Subcutaneous abdominal adipose tissue (tissue), 5 donors: ENCODE measurements at regions not wholly inside any gene's neighbourhood (a gene's known extent, or its start where the extent isn't known, plus 50 kb on each side); places are given as distances from the start of the nearest gene placed in this dataset.

Experiments
- H3K27ac ChIP-seq: one replicate; pipeline ENCODE4 v1.7.0; 2013; ENCODE audit warnings: low read depth, mild to moderate bottlenecking, inconsistent platforms, low read length, moderate library complexity
- H3K27me3 ChIP-seq, 5 donors: one replicate each; pipeline ENCODE4 v1.7.0; 2013; ENCODE audit warnings: low read length in 5 of 5, inconsistent platforms in 1 of 5; ENCODE audit not compliant: control insufficient read depth in 5 of 5, insufficient read depth in 4 of 5
- H3K36me3 ChIP-seq, 5 donors: one replicate each; pipeline ENCODE4 v1.7.0; 2013; ENCODE audit warnings: low read length in 5 of 5; ENCODE audit not compliant: control insufficient read depth in 5 of 5, insufficient read depth in 5 of 5
- H3K4me1 ChIP-seq, 5 donors: one replicate each; pipeline ENCODE4 v1.7.0; 2013; ENCODE audit warnings: low read length in 5 of 5, mild to moderate bottlenecking in 3 of 5, moderate library complexity in 1 of 5; ENCODE audit not compliant: control insufficient read depth in 5 of 5, insufficient read depth in 5 of 5
- H3K4me3 ChIP-seq, 5 donors: one replicate each; pipeline ENCODE4 v1.7.0; 2013; ENCODE audit warnings: low read length in 5 of 5, low read depth in 1 of 5
- H3K9ac ChIP-seq, 5 donors: one replicate each; pipeline ENCODE4 v1.7.0; 2013; ENCODE audit warnings: low read length in 5 of 5, mild to moderate bottlenecking in 4 of 5, moderate library complexity in 3 of 5
- H3K9me3 ChIP-seq, 5 donors: one replicate each; pipeline ENCODE4 v1.7.0; 2013; ENCODE audit warnings: low read length in 5 of 5; ENCODE audit not compliant: control insufficient read depth in 5 of 5
- donor health status: healthy.
- donor health status: healthy.
- donor health status: healthy.
- donor health status: healthy.
- donor health status: healthy.

DNA sequence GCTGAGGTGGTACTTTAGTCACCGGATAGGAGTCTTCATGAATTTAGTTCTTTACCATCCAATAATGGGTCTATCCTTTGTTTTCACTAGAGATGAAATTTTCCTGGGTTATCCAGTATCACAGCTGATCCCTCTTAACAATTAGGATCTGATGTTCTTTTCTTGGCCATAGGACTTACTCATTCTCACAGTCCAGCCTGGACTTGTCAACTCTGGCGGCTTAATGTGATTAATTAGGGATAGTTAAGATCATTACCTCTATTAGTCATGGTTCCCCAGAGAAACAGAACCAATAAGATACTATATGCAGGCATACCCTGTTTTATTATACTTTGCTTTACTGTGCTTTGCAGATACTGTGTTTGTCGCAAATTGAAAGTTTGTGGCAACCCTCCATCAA is 272.7 kb upstream of the FAT4 start:
- no peak overlapping the region for H3K4me3 ChIP-seq
- H3K27me3 ChIP-seq = no peaks in the 10 kb centered on the region
- no peaks in the 10 kb centered on the region for H3K4me1 ChIP-seq
- no peaks in the 10 kb centered on the region for H3K36me3 ChIP-seq
- no peak overlapping the region for H3K27ac ChIP-seq
- H3K9ac ChIP-seq = no peak overlapping the region
- H3K9me3 ChIP-seq = no peaks in the 10 kb centered on the region

DNA sequence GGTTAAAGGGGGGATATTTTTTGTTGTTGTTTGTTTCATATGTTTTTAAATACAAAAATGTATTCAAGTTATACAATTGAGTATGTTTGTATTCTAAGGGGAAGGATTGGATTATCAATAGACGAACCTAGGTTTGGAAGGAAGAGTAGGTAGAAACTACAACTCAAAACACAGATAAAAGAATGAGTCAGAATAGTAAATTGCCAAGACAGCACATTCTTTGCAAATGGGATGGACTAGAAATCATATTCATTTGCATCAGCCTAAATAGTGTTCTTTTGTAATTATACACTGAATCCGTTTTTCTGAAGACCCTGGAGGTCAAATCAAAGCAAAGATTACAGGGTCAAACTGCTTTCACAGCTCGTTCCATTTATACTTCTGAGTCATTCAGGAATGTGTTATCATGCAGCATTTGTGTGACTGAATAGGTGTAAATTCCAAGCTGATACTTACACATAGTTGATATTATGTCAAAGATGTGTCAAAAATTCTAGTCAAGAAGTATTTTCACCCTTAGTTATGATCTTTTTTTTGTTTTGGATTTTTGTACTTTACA is 273.3 kb upstream of the FAT4 start:
- no peaks in the 10 kb centered on the region for H3K36me3 ChIP-seq
- no peak overlapping the region for H3K27ac ChIP-seq
- H3K4me3 ChIP-seq = no peak overlapping the region
- no peaks in the 10 kb centered on the region for H3K27me3 ChIP-seq
- H3K9me3 ChIP-seq = no peaks in the 10 kb centered on the region
- no peaks in the 10 kb centered on the region for H3K4me1 ChIP-seq
- no peak overlapping the region for H3K9ac ChIP-seq

DNA sequence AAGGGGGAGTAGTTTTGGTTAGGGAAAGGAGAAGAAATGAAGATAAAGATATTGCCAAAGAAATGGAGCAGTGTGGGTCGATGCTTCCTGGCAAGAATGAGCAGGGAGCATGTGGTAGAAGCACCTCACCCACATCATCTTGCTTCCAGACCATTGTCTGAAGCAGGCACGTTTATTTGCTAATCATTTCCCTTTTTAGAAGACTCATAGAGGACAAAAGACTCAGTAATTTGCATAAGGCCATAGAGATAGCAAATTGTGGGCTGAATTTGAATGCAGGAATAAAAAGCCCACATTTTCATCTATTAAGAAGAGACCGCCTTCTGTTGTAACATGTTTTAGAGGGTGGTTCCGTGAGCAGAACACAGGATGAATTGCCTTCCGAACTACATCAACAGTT is 275.2 kb upstream of the FAT4 start:
- Histone ChIP-seq H3K36me3 (no peaks in the 10 kb centered on the region), H3K27me3 (no peaks in the 10 kb centered on the region), H3K4me1 (no peaks in the 10 kb centered on the region), H3K9ac (no peak overlapping the region), H3K4me3 (no peak overlapping the region), H3K9me3 (no peaks in the 10 kb centered on the region), H3K27ac (no peak overlapping the region)

DNA sequence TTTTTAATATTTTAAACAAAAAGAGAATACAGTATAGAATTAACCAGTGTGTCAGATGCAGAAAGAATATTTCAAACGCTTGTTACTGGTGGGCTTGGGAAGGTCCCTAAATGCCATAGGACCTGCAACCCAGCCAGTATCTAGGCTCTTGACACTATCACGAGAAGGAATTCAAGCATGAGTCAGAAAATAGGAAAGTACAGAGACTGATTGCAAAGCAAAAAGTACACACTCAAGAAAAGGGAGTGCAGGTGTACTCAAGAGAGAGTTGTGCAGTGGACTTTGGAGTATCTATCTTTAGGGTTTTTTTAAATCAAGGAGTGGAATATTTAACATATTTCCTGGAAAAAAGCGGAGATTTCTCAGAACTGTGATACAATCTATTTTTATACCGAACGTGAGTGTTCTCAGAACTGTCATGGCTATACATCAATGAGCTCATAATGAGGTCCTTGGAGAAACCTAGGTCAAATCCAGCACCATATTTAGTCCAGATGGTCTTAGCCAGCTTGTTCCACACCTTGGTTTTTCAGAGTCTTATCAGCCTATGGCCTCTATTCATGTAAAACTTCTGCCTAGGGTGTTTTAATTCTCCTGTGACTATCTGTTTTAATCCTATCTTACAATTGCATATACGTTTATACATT is 291.8 kb upstream of the FAT4 start:
- Histone ChIP-seq H3K36me3 (no peaks in the 10 kb centered on the region), H3K9ac (no peak overlapping the region), H3K4me3 (no peak overlapping the region), H3K4me1 (no peaks in the 10 kb centered on the region), H3K9me3 (peaks cover 0 to 5% (median 0%) of the 10 kb centered on the region in 5 donors), H3K27me3 (no peaks in the 10 kb centered on the region), H3K27ac (no peak overlapping the region)

DNA sequence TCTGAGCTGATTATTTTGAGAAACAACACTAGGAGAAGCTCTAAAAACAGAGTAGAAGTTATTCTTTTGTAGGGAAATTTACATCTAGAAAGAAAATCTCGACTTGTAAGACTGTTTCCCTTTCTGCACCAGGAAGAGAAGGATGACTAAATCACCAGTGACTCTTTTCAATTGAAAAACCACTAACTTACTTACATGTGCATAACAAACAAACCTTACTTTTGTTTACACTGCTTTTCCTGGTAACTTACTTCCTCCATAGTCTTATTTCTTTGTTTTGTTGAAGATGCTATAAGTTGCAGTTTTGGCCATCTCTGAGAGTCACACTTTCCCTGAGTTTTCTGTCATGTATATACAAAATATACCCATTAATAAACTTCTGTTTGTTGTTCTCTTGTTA is 293.6 kb upstream of the FAT4 start:
- H3K9me3 ChIP-seq = peaks cover 0 to 5% (median 0%) of the 10 kb centered on the region in 5 donors
- H3K27ac ChIP-seq = no peak overlapping the region
- no peaks in the 10 kb centered on the region for H3K27me3 ChIP-seq
- H3K9ac ChIP-seq = no peak overlapping the region
- H3K36me3 ChIP-seq = no peaks in the 10 kb centered on the region
- H3K4me1 ChIP-seq = no peaks in the 10 kb centered on the region
- no peak overlapping the region for H3K4me3 ChIP-seq

DNA sequence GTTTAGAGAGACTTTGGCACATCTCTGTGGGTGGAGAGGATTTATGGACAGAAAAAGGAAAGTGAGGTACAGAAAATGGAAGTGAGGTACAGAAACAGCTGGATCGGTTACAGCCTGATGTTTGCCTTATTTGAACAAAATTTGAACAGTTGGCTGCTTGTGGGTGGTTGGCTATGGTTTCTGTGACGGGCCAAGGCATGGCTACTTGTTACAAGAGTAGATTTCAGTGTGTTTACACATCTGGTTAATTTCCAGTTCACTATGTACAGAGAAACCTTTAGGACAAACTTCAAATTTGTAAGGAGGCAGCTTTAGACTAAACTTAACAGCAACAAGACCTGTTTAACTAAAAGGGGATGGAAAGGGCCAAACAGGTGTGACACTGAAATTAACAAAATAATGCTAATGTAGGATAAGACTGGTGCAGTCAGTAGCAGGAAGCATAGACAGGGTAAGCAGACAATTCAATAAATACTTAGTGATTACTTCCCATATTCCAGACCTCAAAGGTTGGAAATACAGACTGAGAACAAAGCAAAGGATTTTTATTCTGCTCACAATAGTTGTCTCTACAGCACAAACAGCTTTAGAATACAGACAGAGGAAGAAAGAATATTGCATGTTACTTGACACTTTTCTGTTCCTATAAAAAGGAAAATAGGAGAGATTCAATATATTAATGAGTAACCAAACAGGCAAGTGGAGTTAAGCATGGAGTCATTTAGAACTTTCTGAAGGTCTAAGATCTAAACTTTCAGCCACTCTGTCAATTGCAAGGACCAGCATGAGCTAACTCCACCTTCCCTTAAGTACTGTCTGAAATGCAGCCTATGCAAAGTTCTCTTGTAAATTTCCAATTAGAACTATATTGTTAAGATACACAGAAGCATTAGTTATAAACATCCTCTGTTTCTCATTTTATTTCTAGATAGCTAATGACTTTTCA is 294.4 kb upstream of the FAT4 start:
- no peak overlapping the region for H3K9ac ChIP-seq
- peaks cover 0 to 5% (median 0%) of the 10 kb centered on the region in 5 donors for H3K9me3 ChIP-seq
- H3K4me3 ChIP-seq = no peak overlapping the region
- no peaks in the 10 kb centered on the region for H3K27me3 ChIP-seq
- H3K36me3 ChIP-seq = no peaks in the 10 kb centered on the region
- H3K4me1 ChIP-seq = no peaks in the 10 kb centered on the region
- H3K27ac ChIP-seq = no peak overlapping the region

DNA sequence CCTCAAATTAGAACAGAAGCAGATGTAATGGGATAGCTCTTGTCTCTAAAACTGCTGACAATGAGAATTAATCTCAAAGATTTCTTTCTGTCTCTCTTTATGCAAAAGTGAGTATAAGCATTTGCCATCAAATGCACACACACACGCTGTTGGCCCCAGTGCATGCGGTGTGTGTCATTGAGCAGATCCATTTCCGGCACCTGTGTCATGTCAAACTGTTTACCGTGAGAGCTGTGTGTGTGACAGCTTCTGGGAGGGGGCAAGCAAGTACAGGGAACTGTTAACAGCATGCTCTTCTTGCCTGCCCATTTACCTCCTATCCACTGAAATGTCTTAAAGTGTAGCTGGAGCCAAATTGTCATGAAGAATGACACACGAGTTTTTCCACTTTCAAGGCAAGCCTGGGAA is 297.9 kb upstream of the FAT4 start:
- no peaks in the 10 kb centered on the region for H3K27me3 ChIP-seq
- H3K27ac ChIP-seq = no peak overlapping the region
- H3K9ac ChIP-seq = no peak overlapping the region
- H3K4me3 ChIP-seq = no peak overlapping the region
- no peaks in the 10 kb centered on the region for H3K36me3 ChIP-seq
- peaks cover 0 to 5% (median 0%) of the 10 kb centered on the region in 5 donors for H3K9me3 ChIP-seq
- H3K4me1 ChIP-seq = no peaks in the 10 kb centered on the region

DNA sequence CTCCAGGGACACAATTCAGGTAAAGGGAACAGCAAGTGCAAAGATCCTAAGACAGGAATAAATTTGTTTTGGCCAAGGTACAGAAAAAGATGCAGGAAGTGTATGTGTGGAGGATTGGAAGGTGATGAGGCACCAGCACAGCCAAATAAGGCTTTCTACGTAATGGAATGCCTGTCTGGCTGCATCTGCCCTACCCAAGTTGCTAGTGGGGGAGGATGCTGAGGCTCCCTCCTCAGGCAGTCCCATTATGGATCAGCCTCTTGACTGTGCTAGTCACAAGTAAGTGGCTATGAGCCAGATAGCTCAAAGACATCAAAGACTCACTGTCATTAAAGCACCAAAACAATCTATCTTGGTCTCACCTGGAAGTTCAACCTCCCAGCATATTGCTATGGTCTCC is 300.9 kb upstream of the FAT4 start:
- H3K27me3 ChIP-seq = no peaks in the 10 kb centered on the region
- peaks cover 0 to 4% (median 0%) of the 10 kb centered on the region in 5 donors for H3K4me1 ChIP-seq
- H3K4me3 ChIP-seq = no peak overlapping the region
- no peak overlapping the region for H3K27ac ChIP-seq
- no peak overlapping the region for H3K9ac ChIP-seq
- no peaks in the 10 kb centered on the region for H3K36me3 ChIP-seq
- peaks cover 0 to under 1% (median 0%) of the 10 kb centered on the region in 5 donors for H3K9me3 ChIP-seq

DNA sequence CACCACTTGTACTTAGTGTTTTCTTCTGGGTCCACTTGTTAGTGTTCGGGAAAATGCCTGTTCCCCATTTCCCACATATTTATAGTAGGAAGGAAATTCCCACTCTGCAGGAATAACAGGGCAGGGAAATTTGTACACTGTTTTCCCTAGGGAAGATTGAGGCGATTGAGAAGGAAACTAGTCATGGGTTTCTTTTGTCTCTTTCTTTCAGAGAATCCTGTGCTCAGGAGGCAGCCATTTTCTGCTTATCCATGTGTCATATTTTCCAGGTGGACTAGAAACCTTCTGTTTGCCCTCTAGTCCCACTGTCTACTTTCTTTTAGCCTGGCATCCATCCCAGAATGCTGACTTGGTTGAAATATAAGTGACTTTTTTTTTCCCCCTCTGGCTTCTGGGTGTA is 299.1 kb upstream of the ANKRD50 start:
- Histone ChIP-seq H3K4me3 (no peak overlapping the region), H3K9me3 (no peaks in the 10 kb centered on the region), H3K4me1 (peaks cover 0 to 4% (median 0%) of the 10 kb centered on the region in 5 donors), H3K27me3 (no peaks in the 10 kb centered on the region), H3K27ac (no peak overlapping the region), H3K9ac (no peak overlapping the region), H3K36me3 (no peaks in the 10 kb centered on the region)
